NT2/D1 (cell line): ENCODE measurements at regions not wholly inside any gene's neighbourhood (a gene's known extent, or its start where the extent isn't known, plus 50 kb on each side); places are given as distances from the start of the nearest gene placed in this dataset.

Source experiments
- SUZ12 ChIP-seq: IDR thresholded peaks from 2 replicates; pipeline ENCODE4 v1.6.1; 2011; ENCODE audit not compliant: insufficient read length, insufficient read depth; ENCODE audit errors: extremely low read depth
- YY1 ChIP-seq: IDR thresholded peaks from 2 replicates; pipeline ENCODE4 v1.6.1; 2011; ENCODE audit not compliant: insufficient read length, insufficient read depth
- ZNF274 ChIP-seq: IDR thresholded peaks from 2 replicates; pipeline ENCODE4 v1.6.1; 2011; ENCODE audit warnings: mild to moderate bottlenecking, low read depth, low read length

GRCh38 chr10:113411456-113411855, 141.4 kb upstream of the HABP2 start:
- no peak for TF ChIP-seq YY1
- TF ChIP-seq SUZ12: no peak
- no peak for TF ChIP-seq ZNF274
